ENCODE measurements at regions not wholly inside any gene's neighbourhood (a gene's known extent, or its start where the extent isn't known, plus 50 kb on each side); places are given as distances from the start of the nearest gene placed in this dataset.

DNA sequence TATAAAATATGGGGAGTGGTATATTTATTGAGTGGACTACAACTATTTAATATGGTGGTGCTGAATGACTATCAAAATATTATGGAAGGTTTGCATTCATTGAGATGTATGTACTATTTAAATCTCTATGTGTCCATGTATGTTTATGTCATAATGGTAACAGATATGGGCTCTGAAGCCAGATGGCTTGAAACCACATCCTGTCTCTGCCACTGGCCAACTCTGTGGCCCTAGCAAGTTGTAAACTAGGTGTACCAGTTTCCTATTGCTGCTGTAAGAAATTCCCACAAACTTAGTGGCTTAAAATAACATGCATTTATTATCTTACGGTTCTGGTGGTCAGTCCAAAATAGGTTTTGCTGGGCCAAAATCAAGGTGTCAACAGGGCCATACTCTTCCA, 198.1 kb upstream of the NFE2L3 start:
- TF ChIP-seq CTCF (IDR thresholded peaks at IDR 0.05; ENCODE audit: extremely low read depth in 1 of 2, insufficient read depth in 1 of 2, low read depth in 1 of 2, low read length in 2 of 2) (no peak), JUN (IDR thresholded peaks at IDR 0.05; ENCODE audit: borderline replicate concordance, insufficient read depth, insufficient read length, low read depth) (no peak), POLR2A (IDR thresholded peaks at IDR 0.05; ENCODE audit: low read depth, low read length) (no peak)
- TF ChIP-seq, protein P1, sequence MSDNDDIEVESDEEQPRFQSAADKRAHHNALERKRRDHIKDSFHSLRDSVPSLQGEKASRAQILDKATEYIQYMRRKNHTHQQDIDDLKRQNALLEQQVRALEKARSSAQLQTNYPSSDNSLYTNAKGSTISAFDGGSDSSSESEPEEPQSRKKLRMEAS (IDR thresholded peaks at IDR 0.05; ENCODE audit: insufficient read depth, insufficient read length) = no peak
